Fibroblast of the conjunctiva (primary cell): ENCODE measurements at regions not wholly inside any gene's neighbourhood (a gene's known extent, or its start where the extent isn't known, plus 50 kb on each side); places are given as distances from the start of the nearest gene placed in this dataset.
A peak's percentile ranks its signal among the peaks of the same experiment; 100 is the strongest.

Experiments
- DNase-seq: peaks from one replicate; pipeline ENCODE4 v3.0.0-alpha.2; 2010; ENCODE audit warnings: low read depth

DNA sequence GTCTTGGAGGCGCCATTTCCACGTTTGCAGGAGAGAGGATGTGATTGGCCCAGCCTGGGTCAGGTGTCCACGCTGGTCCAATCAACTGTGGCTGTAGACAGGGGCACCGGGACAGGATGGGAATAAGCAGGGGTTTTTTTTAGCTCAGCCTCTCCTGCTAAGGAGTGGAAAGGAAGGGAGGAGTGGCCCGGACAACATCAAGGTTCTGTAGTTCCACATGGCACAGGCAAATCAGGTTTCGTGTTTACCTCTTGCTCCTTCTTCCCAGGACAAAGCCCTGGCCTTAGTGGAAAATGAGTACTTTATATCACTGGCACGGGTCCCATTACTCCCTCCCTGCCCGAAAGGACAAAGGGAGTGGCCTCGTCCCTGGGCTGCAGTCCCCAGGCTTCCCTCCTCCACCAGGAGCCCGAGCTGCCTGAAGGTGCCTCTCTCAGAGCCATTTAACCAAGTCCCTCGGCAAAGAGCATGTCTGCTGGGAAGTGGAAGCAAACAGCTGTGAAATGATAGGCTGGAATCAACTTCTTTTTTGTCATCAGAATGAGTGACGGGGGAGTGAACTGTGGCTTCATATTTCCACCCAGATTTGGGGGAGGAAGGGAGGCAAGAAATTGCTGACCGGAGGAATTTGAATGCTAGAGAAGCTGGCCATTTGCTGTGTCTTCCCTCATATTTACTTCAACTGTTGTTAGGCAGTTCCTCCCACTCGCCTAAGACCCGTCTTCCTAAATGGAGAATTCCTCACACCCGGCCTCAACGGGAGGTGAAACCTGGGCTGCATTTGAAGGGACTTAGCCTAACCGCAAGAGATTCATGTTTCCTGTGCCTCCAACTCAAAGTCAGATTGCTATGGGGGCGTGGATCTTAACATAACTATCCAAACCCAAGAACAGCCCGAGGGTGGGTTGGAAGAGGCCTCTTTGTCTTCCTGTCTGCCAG is 84.9 kb upstream of the SLC44A3 start:
- peak; percentile 37 for DNase-seq

DNA sequence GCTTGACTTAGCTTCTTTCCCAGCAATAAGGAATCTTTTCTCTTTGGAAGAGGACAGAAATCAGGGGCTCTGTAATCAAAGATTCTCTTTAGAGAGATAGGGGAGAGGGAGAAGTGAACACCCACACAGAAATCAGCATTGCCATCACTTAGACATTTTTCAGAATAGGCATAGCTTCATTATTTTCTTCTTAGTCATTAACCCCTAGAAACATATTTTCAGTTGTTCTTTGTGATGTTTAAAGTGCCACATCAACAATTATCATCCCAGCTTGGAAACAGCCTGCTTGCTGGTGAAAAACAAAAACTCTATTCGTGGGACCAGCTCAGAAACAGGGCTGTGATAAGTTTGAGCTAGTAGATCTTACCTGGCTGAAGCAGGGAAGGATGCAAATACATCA is 88.3 kb upstream of the SLC44A3 start:
- no peak for DNase-seq

GRCh38 chr1:94730450-94730849 is 89.7 kb upstream of the SLC44A3 start:
- no peak for DNase-seq

DNA sequence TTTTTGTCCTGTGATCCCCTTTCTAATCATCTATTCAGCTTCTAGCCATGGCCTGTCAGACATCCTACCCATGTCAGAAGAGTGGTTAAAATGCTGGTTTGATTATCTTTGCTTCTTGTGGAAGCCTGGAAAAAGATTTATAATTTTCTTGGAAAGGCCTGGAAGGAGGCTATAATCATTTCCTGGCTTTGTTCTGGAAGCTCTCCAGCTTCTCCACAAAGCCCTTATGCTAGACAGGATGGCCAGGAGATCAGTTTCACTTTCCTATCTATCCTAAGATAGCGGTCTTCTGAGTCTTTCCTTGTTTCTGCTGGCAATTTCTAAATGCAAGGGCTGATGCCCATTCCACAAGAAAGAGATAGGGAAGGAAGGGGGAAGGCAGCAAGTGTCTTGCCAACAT is 90.9 kb upstream of the SLC44A3 start:
- peak; percentile 48 for DNase-seq

DNA sequence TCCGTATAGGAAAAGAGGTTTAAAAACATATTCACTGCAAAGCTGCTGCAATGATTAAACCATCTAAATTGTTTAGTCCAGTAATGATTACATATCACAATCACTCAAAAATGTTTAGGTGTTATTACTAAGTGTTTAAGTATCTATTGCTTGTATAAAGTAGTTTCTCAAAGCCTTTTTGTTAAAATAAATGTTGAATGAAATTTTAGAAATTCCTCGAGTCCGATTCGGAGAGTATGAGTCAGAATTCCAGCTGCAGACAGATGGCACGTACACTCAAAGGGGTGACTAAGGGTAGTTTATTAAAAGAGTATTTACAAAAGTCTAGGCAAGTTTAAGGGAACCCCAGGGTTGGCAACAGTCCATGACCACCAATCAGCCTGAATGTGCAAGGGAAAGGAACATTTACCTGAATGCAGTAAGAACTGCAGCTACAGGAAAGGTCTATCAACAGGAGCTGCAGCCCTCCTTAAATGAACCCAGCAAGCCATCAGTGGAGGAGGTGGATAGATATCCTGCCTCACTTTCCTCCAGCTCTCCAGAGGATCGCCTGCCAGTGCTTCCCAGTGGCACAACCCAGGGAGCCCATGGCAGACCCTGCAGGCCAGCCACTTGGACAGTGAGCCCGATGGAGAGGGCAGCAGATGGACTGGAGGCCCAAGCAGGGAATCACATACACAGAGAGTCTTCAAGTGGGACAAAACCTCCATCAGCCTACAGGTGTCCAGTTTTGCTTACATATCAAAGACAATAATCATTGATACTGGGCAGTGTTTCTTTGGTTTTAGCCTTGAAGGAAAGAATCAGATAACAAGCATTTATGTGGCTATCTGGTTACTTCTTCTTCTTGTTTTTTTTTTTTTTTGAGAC is 92.1 kb upstream of the SLC44A3 start:
- DNase-seq = peak; percentile 65

GRCh38 chr1:94726981-94727685 is 93.0 kb upstream of the SLC44A3 start:
- DNase-seq = no peak

DNA sequence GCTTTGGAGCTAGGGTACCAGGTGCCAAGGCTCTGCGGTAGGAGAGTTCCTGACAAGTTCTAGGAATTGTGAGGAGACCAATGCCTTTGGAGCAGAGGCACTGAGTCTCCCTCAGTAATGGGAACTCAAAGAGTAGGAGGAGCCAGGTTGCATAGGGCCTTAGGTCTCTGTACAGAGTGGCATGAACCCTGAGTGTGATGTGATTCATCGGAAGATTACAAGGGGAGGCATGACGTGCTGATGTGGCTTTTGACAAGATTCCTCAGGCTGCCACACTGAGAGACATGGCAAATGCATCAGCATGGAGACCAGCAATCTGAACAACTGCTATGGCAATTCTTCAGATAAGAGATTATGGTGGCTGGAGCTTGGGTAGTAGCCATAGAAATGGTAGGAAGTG is 94.6 kb upstream of the SLC44A3 start:
- no peak for DNase-seq

GRCh38 chr1:94723894-94724293 is 96.3 kb upstream of the SLC44A3 start:
- DNase-seq = no peak

DNA sequence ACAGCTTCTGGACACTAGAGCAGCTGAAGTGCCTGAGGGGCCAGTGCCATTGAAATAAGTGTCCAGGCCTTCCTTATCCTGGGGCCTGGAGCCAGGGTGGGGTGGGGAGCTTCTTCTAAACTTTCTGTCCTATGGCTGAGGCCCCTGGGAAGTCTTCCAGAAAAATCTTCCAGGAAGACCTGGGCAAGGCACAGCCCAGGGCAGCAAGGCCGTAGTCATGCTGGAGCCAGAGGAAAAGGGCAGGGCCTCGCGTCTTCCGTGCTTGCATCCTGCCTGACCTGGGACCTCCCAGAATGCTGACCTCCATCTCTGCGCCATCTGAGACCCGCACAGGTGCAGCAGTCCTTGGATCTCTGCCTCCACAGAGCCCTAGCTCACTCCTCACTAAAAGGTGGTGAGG is 96.7 kb upstream of the SLC44A3 start:
- DNase-seq = no peak

DNA sequence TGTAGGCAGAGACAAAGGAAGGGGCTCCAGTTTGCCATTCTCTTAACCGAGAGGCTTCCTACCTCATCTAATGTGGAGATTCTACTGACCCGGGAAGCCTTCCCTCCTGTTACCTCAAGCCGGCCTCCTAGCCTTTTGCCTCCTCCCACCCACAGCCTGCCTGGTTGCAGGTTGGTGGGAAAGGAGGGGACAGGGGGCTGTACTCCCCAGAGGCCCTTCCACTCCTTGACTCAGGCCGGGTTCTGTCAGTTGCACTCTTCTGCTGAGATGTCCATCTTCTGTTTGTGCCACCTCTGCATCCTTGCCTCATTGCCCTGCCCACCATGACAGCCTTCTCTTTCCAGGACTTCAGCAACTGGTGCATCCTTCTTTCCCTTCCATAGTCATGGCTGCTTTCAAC is 98.0 kb upstream of the SLC44A3 start:
- no peak for DNase-seq

DNA sequence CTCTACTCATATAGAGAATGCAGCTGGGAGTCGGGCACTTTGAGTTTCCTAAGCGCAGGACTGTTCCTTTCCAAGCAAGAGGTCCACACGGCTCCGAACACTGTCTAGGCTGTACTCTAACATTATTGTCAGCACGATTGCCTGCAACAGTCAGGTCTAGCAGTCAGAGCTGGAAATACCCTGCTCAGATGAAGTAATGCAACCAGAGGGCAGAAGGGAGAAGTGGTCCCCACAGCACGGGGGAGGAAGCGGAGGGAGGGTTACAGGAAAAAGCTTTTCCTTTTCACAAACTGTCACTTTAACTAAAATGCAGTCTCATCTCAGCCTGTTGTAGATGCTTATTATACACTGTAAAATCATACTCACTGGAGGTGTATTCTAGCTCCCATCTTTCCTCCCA is 98.9 kb upstream of the SLC44A3 start:
- DNase-seq = no peak

DNA sequence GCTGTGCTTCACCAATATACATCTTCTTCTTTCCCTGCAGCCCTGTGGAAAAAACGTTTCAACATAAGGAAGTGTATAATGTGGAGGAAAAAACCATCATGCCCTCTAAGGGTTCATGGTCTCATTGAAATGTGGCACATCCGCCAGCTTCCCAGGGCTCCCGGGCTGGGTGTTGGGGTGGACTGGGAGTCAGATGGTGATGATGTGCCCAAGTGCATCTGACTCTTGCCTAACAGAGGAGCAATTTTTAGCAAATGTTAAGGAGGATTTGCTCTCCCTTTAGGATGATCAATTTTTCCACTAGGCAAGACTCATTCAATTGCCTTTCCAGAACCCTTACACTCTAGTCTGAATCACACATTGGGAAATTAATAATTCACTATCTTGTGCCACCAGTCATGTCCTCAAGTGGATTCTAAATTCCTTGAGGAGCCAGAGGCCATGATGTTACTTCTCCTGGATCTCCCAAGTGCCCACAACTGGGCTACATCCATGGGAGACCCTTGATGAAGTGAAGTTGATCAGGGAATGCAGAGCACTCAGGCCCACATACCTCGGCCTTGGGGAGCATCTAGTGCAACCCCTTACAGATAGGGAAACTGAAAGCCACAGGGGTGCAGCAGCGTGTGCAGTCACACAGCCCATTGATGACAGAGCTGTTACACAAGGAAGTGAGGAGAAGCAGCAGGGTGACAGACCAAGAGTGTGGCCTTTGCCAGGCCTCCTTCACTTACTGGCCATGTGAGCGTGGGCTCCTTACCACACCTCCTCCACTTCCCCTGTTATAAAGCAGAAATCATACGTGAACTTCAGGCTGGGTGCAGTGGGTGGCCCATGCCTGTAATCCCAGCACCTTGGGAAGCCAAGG is 100.0 kb upstream of the SLC44A3 start:
- DNase-seq = no peak

- no peak for DNase-seq
Observed at GRCh38 chr1:94716965-94717364, 103.2 kb upstream of the SLC44A3 start.

GRCh38 chr1:94715321-94715720 is 104.8 kb upstream of the SLC44A3 start:
- no peak for DNase-seq

DNA sequence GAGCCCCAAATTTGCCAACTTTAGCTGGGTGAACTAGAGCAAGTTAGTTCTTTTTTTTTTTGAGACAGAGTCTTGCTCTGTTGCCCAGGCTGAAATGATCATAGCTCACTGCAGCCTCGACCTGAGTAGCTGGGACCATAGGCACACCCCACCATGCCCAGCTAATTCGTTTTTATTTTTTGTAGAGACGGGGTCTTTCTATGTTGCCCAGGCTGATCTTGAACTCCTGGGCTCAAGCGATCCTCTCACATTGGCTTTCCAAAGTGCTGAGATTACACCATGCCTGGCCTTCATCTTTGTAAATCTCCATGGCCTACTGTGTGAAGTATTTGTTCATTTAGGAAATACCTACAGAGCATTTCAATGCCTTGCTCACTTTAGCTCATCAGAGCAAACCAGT is 105.6 kb upstream of the SLC44A3 start:
- DNase-seq = no peak

GRCh38 chr1:94714152-94714551 is 106.0 kb upstream of the SLC44A3 start:
- DNase-seq = no peak

- peak; percentile 91 for DNase-seq
Observed at GRCh38 chr1:94713472-94714141, 106.5 kb upstream of the SLC44A3 start.

- DNase-seq = no peak
Observed at GRCh38 chr1:94709891-94710581, 110.1 kb upstream of the SLC44A3 start.

DNA sequence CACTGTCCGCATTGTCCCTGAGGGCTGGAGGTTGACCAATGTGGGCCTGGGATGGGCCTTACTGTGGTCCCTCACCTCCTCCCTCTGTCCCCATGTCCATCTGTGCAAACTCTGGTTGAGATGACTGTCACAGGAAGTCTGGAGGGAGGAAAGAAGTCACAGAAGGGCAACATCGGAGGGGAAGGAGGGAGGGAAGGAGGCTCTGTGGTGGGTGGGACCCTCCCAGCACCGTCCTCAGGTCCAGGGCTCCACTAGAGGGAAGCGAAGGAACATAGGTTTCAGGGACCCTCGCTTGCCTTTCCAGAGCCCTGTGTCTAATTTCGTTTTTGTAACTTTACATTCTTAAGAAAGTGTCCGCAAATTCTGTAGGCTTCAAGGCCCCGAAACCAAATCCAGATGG is 111.3 kb upstream of the SLC44A3 start:
- DNase-seq = no peak

DNA sequence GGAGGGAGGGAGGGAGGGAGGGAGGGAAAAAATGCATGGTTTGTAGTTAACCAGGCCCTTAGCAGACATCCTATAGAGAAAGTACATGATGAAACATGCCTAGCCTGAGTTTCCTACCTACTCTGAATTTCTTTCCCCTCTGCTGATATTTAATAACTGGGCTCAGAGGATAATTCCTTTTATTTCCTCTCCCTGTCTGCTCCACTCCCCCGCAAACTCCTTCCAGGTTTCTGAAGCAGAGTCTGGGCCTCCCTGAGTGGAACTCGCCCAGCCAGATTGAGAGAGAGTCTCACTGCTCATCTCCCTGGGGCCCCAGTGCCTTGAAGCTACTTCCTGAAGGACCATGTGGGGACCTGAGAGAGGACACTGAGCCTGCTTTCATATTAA is 111.9 kb upstream of the SLC44A3 start:
- DNase-seq = no peak
